NCI-H146 (cell line): ENCODE measurements at regions not wholly inside any gene's neighbourhood (a gene's known extent, or its start where the extent isn't known, plus 50 kb on each side); places are given as distances from the start of the nearest gene placed in this dataset.
"Not testable (repeated sequence)": the region's sequence is repeated elsewhere in the genome, so short reads cannot be mapped to it uniquely, and the experiment has no call there.

Experiments used
- DNase-seq: peaks from one replicate; lab custom pipeline; 2025; lab: John Stamatoyannopoulos, UW

DNA sequence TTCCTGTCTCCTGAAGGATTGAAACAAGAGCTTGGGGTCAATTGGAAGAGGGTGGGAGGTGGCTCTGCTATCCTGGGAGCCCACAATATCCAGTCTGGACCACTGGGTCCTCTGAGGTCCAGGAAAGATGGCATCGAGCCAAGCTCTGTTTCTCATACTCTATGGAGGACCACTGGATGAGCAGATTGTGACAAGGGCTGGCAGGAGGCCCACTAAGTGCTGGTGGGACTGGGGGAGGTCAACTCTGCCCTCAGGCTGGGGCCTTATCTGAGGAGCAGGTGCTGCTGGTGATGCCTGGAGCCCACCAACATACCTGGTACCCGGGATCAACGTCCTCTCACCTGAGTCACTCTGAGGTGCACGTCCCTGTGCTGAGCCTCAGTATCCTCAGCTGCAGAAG, 142.4 kb downstream of the NDUFA10 start:
- DNase-seq: no peak

DNA sequence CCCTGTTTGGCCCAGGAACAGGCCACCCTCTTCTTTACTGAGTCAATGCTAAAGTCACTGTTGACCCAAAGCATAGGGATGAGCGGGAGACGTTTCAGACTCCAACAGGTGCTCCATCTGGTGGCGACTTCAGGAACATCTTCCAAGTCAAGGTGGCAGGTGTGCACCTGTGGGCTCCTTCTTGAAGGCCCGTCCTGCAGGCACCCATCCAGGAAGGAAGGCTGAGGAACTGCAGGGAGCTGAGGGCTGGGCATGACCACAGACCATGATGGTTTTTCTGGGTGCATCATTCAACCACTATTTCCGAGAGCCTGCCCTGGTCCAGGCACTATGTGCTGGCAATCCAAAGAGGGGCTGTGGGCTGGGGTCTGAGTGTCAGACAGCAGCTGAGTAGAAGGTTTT, 142.8 kb downstream of the NDUFA10 start:
- no peak for DNase-seq

DNA sequence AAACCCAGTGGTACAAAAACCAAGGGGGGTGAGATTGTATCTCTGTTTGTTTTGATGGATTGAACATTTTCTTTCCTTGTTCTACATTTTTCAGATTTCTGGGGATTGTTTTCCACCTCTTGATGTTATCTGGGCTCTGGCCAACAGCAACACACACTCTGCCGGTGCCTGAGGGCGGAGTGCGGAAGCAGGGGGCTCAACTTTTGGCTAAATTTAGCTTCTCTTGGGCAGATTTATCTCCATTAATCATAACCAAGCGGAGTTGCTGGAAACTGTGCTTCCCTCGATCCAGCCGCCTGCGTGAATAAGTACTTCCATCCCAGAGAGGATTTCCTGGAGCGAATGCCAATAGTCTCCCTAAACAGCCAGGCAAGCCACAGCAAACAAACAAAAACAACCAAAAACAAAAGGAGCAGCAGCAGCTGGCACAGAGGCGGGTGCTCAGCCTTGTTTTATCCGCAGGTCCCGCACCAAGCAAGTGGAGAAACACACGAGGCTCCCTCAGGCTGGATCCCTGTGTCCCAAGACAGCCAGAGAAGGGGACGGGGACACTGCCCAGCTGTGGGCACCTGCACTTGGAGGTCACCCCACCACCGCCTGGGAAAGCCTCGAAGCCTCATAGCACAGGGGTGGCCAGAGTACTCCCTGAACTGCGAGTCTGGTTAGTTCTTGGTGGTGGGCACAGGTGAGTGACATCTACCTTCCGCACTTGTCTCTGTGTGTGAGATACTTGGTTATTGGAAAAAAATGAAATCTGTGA, 143.4 kb downstream of the NDUFA10 start:
- no peak for DNase-seq

DNA sequence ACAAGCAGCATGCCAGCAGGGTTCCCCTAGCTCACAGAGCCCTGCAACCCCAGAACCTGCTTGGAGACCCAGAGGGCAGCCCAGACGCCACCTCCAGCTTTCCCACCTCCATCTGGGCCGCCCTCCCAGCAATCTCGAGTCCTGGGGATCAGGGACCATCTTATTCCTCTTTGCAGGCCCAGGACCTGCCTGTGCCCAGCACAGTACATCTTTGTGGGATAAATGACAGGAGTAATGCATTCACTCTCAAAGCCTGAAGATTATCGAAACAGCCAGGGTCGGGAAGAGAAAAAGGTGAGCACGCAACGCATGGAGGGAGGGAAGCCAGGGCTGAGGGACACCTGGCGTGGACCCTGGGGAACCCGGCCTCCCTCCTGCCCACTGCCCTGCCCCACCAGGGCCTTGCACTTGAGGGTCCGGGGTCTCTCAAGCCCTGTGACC, 144.1 kb downstream of the NDUFA10 start:
- no peak for DNase-seq

DNA sequence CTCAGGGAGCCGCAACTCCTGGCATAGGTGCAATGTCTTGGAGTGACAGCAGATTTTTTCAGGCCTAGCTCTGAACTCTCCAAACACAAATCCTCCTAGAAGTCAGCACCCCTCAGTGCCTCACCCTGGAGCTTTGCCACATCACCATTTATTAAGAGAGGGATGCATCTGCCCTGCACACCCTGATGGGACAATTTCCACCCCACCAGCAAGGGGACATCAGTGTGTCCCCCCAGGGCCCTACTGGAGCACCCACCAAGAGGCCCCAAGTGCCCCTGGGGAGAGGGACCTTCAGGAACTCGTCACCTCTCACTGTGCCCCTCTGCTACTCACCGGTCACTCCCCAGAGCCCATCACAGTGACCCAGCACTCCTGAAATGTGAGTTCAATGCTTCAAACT, 144.7 kb downstream of the NDUFA10 start:
- DNase-seq: no peak

DNA sequence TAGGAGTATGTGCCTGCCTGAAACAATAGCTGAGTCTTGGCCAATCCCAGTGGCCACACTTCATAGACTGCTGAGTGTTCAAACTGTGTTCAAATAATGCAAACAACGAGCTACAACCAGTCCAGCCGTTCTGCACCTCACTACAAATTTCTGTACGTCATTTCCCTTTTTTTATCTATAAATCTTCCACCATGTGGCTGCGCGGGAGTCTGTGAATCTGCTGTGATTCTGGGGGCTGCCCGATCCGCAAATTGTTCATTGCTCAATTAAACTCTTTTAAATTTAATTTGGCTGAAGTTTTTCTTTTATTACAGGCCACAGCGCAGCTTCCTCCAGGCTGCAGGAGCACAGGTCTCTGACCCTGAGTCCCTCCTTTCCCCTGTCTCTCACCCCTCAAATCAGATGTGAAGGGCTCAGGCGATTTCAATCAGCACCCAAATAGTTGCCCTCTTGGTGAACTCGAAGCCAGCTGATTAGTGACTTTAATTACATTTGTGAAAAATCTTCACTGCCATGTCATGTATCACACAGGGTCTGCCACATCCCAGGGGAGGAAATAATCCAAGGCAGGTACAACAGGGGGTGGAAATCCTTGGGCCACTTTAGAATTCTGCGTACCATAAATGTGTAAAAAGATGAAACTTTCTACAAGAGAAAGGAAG, 145.6 kb downstream of the NDUFA10 start:
- no peak for DNase-seq

DNA sequence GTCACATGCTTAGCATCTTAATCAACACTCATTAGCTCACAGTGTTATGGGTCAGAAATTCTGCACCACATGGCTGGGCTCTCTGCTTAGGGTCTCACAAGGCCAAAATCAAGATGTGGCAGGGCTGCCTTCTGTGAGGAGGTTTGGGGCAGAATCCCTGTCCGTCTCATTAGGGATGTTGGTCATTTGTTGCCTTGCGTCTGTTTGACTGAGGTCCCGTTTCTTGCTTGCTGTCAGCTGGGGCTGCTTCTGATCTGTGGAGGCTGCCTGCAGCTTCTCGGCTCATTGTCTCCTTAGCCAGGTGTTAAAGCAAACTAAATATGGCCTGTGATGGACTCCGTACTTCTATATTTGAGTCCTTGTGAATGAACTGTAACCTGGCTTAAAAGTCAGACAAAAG, 146.5 kb downstream of the NDUFA10 start:
- DNase-seq: no peak

DNA sequence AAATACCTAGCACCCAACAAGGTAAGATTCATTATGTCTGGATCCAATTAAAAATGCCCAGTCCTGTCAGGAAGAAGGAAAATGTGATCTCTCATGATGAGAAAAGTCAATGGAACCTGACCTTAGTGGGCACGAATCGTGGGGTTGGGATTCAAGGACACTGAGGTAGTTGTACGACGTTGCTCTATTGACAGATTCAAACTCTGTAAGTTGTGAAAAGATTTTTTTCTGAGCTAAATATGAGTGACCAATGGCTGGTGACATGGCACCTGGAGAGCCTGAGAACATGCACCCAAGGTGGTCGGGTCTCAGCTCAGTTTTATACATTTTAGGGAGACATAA, 148.2 kb downstream of the NDUFA10 start:
- no peak for DNase-seq

DNA sequence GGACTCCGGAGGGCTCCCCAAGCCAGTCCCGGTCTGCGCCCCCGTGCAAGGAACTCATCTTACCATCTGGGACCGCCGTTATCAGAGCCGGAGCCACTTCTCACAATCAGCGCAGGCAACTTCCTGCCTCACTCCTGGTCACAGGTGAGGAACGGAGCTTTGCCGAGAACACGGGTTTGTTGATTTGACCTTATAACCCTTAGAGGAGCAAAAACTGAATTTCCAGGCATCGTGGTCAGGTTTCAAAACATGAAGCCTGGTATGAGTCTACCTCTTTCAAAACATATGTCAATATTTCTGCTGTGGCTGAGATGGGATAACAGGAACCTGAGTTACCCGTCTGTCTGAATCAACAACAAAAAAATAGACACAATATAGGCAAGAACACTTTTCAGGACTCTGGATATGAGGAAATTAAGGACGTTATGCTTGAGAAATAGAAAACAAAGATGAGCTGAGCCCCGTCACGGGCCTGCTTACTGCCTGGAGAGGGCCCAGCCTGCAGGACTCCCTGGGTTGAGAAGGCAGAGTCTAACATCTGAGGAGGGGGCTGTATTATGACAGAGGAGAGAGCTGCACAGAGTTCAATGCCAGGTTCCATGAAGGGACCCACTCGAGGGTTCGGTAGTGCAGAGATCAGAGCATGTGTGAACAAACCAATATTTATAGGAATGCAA, 148.7 kb downstream of the NDUFA10 start:
- no peak for DNase-seq

DNA sequence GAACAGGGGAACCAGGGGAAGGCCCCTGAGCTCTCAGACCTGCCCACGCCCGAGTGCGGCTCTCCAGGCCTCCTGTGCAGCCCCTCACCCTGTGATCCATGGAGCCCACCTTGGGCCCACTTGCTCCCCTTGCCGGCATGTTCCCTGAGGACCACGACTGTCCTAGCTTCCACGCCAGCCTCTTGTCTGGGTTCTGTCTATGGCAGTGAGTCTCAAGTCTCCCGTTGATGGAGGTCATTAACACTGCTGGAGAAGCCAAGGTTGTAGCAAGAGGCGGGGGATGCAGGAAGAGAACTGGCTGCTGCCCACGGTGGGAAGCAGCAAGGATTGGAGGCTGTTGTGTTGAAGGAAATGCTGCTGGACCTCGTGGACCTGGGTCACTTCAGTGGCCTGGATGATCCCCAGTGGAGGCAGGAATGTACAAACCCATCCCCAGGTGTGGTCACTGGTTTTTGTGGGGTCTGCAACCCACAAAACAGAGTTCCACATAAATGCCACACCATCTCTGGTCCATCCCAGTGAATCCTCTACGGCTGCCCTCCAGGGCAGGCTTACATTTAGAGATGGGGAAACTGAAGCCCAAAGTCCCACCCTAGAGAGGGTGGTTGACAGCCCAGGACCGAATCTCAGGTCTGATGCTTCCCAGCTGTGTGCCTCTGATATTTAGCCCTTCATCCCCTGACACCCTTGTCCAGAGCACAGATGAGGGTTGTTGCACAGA, 150.3 kb downstream of the NDUFA10 start:
- no peak for DNase-seq

DNA sequence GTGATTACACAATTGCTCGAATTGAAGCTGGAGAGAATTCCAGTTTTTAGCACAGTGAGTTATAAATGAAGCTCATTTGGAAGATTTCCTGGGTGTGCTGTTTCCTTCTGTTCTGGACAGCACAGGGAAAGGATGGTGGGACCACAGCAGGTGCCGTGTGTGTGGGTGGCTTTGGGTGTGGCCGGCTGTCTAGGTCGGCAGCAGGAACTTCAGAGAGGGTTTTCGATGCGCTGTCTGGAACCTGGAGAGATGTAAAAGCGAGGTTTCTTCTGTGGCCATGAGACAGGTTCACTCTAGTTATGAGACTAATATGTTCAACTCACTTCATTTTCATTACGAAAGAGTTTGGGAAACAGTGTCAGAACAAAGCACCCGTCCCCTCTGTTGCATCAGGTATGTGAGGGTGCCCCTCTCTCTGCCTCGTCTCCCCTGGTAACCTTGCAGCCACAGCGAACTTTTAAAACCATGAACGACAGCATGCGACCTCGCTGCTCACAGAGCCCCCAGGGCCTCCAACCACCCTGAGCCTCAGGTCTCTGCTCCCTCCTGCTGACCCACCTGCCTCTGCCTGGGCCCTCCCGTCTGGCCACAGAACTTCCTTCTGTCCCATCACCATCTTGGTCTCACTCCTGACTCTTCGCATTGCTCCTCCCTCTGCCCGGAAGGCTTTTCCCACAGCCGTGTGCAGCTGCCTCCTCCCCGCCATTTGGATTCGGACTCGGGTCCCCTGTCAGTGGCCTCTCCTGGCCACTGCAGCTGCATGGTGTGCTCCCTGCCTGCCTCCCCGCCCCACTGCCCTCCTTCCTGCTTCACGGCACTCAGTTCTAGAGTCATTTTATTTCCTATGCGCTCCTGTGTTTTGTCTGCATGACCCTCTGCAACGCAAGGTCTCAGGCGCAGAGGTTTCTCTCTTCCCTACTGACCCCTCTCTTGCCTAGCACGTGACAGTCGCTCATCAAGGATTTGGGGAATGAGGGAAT, 151.2 kb downstream of the NDUFA10 start:
- DNase-seq: no peak

DNA sequence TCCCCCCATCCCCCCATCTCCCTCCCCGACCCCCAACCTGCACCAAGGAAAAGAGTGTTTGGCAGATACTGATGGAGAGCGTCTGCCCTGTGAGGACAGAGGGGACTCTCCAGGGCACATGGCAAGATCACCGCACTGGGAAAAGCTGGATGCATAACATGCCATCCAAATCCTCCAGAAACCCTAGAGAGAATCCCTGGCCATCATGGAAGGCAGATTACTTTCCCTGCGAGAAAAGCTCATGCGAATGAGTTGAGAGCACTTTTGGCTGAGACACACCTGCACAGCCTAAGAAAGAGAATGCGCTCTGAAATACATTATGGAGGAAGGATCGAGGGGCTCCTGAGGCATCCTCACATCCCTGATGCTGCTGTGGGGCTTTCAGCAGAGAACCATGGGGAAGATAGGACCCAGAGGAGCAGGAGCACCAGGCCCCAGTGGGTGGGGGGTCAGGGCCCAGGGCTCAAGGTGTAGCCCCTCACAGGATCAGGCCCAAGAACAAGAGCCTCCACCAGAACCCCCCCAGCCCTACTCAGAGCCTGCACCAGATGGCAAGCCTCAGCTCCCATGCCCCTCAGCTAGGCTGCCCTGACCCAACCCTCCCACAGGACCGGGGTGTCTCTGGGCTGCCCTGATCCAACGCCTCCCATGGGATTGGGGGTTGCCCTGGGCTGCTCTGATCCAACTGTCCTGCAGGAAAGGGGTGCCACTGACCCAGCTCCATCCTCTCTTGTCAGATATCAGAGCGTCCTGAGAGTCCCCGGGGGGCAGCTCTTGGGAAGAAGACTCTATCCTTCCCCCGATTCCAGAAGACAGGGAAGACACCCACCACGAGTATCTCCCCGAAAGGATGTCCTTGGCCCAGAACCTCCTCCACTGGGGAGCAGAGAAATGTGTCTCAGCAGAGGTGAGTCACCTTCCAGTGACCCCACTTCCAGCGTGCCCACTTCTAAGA, 153.4 kb downstream of the NDUFA10 start:
- no peak for DNase-seq

DNA sequence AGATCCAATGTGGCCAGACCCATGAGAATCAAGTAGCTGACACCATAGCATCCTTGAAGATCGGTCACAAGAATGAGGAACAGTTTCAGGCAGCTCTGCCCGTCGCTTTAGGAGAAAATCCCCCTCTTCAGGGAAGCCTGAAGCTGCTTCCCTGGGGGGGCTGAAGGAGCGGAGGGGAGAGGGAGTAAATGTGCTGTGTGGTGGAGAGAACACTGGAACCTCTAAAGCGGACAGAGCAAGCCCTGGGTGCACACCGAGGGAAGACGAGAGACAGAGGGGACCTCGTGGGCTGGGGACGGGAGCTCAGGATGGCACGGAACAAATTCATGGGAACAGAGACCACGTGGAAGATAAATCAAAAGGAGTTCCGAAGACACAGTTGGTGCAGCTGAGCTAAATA, 154.3 kb downstream of the NDUFA10 start:
- DNase-seq: no peak

DNA sequence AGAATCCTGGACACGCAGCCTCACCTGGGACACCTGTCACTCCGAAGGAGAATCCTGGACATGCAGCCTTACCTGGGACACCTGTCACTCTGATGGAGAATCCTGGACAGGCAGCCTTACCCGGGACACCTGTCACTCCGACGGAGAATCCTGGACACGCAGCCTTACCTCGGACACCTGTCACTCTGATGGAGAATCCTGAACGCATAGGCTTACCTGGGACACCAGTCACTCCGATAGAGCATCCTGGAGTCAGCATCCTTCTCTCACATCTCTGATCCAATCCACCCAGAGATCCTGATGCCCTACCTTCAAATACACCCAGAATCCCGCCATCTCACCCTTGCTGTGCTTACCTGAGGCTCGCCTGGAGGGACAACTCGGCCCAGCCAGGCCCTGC, 154.9 kb downstream of the NDUFA10 start:
- no peak for DNase-seq

DNA sequence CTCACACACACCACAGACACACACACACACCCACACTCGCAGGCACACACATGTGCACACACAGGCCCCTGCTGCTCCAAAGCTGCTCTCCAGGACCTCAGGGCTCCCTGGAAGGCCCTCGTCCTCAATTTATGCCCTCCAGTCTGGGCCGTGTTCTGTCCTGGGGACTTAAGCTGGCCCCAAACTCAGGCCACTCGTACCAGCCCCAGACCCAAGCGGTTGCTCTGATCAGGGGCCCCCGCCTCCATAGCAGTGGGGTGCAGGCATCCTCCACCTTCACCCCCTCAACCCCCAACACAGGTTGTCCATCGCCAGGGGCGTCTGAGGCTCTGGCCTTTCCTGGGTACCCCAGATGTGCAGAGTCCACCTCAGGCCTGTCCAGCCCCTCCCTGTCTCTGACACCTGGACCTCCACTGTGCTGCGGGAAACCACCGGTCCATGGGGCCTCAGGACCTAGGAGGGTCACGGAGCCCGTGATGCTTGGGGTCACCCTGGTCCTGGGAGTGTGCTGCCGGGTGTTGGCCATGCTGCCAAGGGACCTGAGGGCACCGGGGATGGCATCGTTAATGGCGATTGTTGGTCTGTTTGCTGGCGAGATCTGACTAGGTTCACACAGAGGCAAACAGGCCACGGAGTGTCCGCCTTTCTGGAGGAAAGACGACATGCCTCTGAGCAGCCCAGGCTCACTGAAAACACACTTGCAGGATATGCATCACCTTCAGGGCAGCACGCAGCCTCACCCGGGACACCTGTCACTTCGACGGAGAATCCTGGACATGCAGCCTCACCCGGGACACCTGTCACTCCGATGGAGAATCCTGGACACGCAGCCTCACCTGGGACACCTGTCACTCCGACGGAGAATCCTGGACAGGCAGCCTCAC, 155.6 kb downstream of the NDUFA10 start:
- no peak for DNase-seq

DNA sequence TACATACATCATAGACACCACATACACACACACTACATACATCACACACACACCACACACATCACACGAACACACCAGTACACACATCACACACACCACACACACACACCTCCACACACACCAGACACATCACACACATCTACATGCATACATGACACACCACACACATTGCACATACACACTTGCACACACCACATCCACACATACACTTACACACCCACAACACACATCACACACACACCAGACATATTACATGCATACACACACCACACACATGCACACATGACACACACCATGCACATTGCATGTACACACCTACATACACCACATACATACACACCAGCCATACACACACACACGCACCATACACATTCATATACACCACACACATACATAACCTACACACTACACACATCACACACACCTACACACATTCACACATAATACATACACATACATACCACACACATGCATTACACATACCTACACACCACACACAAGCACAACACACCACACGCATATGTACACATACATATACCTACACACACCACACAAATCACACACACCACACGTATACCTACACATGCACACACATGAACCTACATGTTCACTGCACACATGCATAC, 156.5 kb downstream of the NDUFA10 start:
- no peak for DNase-seq

DNA sequence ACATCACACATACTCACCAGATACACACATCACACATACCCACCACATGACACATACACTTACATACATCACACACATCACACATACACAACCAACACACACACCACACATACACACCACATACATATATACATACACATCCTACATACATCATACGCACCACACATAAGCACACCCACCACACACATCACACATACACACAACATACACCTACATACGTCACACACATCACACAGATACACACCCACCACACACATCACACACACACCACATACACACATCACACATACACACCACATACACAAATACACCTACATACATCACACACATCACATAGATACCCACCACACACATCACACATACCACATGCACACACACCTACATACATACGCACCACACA, 158.4 kb downstream of the NDUFA10 start:
- no peak for DNase-seq

DNA sequence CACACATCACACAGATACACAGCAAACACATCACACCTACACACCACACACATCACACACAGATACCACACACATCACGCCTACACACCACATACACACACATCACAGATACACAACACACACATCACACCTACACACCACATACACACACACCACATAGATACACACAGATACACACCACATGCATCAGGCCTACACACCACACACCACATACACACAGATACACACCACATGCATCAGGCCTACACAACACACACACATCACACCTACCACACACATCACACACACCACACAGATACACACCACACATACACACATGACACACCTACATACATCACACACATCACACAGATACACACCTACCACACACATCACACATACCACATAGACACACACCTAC, 158.8 kb downstream of the NDUFA10 start:
- DNase-seq: no peak

DNA sequence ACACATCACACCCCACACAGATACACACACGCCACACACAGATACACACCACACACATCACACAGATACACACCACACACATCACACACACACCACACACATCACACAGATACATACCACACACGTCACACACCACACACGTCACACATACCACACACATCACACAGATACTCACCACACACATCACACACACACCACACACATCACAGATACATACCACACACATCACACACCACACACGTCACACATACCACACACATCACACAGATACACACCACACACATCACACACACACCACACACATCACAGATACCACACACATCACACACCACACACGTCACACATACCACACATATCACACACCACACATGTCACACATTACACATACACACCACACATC, 159.3 kb downstream of the NDUFA10 start:
- not testable (repeated sequence) for DNase-seq
